RCC 7860 (cell line): ENCODE measurements at regions not wholly inside any gene's neighbourhood (a gene's known extent, or its start where the extent isn't known, plus 50 kb on each side); places are given as distances from the start of the nearest gene placed in this dataset.

Experiments used
- DNase-seq: peaks from one replicate; pipeline ENCODE4 v3.0.0-alpha.2; 2015; ENCODE audit warnings: low spot score
- FAIRE-seq: peaks from 2 replicates; lab custom pipeline; 2012; peaks lifted over from hg19 to GRCh38; lab: Jason Lieb, UNC

DNA sequence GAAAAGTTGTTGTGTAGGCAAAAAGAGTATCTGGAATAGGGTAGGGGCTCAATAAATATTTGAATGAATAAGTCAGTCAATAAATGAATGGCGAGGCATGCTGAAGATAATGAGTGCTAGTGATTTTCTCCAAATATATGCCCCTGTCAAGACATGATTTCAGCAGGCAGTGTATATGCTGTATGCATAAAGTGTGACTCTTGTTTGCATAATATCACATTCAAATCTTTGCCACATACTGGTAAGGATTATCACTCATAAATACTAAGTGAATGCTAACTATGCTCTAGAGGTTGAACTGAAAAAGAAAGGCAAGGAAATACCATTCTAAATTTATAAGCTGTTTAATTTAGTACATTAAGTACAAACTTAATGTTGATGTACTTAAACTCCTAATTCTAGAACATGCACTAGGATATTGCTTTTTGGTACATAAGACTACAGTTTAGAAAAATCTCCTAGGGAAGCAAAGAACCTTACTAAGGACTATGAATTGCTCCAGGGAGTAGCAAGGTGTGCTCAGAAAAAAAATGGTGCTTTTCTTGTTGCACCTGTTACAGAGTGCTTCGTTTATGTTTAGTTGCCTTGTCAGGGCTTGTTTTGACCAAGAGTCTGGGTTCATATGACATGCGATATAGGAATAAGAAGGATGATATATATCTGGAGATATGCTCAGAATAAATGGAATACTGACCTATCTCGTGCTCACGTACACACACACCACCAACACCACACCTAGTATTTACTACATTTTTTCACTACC lies 224.0 kb upstream of the TANK start:
- FAIRE-seq, result no peak
- no peak for DNase-seq

DNA sequence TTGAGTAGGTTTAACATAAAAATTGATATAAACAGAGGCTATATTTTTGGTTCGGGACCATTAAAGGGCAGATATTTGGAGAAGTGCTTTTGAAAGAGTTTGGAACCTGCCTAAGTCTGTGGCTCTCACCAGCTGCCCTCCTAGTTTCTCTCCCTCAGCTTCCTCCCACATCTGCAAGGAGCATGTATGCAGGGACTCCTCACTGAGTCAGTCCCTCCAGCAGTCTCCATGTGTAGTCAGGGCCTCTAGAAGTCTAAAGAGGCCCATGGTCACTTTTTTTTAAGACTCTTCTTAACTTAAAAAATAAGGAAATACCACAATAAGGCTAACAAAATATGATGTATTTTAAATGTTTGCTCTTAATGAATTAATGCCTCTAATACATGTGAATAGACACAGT lies 220.0 kb upstream of the TANK start:
- DNase-seq, result no peak
- no peak for FAIRE-seq

DNA sequence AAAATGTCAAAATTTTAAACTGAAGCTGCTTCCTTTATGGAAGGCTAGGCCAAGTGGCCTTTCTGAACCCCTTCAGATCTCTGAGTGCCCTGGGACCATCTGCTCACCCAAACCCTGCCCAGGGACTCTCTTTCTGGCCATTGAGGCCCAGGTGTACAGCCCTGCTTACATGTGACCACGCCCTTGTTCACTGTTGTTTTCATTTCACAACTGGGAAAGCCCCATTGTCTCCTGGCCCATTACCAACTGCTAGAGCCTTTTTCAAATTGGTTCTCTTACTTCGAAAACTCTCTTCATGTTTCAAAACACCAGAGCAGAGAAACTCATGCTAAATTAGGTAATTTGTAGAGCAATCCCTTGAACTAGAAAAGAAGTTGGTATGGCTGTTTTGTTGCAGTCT lies 219.5 kb upstream of the TANK start:
- FAIRE-seq (no peak), DNase-seq (no peak)

DNA sequence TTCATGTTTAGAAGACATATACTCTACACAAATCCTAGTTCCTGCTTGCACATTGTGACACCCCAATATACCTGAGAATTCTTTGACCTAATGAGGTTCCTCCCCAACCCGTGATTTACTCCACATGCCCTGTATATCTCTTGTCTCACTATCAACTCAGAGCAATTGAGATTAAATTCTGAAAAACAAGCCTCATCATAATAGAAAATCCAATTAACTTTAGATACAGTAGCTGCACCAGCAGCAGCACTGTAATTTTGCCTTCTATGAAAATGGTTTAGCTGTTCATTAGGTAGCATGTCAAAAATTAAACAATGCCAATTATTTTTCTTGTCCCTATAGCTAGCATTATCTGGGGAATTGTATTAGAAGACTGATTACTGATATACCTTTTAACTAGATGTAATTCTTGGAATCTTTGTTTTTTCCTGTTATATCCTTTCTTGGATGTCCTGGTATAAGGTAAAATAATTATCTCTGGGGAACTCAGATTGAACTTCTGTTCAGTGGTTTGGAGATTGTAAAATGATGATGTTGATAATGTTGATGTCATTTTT lies 218.9 kb upstream of the TANK start:
- FAIRE-seq (no peak), DNase-seq (no peak)

DNA sequence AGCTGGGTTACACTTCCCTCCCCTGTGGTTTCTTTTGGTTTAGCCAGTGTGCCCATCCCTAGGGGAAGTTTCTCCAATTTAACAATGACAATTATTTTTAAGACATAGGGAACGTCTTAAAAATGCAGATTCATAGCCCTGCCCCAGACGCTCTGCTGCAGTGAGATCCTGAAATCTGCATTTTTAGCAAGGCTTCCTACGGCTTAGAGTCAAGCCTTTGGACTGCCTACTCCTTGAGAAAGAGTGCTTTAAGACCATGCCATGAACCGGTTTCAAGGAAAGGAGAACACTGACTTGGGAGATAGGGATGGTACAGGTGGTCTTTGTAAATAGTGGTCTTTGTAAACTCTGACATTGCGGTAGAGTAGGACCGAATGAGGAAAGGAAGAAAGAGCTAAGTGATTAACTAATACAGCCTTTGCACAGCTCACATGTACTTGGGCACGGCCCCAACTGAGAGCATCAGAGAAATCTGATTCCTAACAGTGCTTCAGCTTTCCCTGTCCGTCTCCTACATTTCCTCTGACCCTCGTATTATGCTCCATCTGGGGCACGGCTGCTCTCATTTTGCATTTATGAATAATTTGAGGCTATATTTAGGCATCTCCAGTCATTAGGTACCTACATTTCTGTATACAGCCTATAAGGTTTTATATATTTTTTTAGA lies 217.6 kb upstream of the TANK start:
- no peak for DNase-seq
- FAIRE-seq, result no peak

DNA sequence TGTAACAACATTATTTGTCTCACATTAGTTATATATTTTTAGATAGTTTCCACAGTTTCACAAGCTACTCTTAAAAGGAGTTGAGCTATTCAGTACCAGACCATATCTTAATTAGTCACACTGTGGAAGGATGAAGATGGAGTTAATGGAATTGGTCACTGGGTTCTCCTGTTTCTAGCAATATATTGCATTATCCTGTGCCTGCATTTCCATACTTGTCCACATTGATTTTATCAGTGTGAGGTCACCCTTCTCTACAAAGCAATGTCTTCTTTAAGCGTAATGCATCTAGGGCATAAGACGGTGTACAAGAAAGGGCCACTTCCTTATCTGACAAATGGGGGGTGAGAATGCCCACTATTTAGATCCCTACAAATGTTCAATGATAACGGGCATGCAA lies 216.8 kb upstream of the TANK start:
- FAIRE-seq (no peak), DNase-seq (no peak)

DNA sequence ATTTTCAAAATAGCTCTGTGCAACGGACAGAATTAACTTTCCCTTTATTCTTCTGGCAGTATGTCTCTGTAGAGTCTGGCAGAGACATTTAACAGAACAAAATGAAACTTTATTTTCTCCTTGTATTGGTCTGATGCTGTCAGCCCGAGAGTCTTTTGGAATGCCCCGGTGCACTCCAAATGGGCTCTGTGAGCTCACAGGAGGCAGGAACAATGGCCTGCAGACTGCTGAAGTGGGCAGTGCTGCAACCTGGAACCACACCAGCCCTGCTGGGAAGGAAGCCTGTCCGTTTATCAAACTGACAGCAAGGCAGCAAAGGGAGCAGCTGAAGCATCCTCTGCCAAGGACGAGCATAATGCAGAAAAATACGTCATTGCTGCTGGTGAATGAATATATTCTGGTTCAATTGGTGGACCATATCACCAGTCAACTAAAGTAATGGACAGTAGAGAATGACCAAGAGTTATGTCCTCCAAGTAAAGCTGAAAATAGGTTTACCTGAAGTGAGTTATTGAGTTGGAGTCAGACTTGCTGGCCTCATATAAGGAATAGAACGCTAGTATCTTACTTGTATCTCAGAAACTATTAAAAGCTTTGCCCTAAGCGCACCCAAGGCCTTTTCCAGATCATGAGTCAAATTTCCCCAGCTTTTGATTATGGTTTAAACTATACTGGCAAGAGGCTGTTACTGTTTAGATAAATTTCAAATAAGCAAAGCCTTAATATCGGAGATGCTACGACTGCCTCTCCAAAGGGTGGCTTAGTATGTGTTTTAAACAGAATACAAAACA lies 207.6 kb upstream of the TANK start:
- FAIRE-seq (no peak), DNase-seq (no peak)

DNA sequence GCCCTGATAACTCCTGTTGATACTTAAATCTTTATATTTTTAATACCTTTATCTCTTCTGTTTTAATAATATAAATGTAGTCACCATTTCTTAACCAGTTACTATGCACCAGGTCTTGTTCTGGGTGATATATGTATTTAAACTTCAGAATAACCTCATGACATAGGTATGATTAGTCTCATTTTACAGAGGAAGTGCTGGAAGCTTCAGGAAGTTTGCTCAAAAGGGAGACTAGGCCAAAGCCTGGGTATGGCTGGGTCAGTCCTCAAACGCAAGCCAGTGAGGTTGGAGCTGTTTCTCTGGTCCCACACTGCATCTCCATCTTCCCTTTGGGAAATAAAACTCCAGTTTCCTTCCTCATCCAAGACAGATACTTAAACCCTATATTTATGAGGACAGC lies 204.7 kb upstream of the TANK start:
- no peak for FAIRE-seq
- no peak for DNase-seq

DNA sequence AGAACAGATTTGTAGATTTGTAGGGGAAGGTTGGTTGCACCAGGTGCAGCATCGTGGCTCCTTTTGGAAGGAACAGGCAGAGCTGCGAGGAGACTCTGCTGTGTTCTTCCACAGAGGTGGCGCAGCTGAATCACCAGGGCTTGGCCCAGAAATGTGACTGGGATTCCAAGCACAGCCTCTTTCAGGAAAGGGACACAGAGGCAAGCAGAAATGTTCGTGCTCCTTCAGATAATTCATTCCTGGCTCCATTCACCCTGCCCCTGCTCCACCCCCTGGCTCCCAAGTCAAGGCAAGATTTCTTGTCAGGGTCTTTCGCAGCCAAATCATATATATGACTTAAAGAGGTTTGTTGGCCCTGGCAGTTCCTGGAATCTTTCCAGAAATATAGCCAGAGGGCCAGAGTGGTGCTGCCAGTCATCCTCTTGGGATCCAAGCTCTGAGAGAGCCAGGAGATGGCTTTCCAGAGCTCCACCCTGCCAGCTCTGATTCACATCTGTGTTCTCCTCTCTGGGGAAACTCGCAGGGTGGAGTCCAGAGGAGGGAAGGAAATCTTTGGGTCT lies 203.9 kb upstream of the TANK start:
- FAIRE-seq (no peak), DNase-seq (no peak)

DNA sequence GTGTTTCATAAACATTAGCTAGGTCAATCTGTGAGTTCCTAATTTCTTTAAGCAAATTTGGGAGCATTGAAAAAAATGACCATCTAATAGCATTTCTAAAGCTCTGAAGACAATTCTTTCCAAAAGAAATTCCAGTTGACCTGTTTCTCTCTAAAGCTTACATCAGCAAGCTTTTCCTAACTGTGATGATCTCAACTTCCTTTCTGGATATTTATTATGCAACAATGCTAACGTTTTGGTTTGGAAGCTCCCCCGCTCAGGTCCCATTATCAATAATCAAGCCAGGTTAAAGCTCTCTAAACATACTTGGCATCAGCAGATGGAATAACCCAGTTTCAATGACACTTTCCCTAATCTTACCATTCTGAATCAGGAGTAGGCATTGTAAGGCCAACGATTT lies 196.3 kb upstream of the TANK start:
- FAIRE-seq (no peak), DNase-seq (no peak)

DNA sequence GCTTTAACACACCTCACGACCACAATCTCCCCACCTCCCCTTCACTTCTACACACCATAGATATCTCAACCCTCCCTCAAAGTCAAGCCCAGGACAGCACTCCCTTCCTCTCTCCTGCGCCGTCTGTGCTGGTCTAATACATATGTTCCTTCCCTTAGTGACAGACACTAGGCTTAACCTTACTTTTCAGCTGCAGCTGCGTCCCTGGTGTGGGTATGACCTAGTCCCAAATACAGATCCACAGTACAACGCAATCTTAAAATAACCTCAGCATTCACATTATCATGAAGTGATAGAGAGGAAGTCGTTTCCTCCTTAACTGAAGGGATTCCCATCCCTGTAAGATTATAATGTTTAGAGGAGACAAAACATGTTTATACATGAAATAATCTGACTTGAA lies 192.7 kb upstream of the TANK start:
- no peak for DNase-seq
- no peak for FAIRE-seq

DNA sequence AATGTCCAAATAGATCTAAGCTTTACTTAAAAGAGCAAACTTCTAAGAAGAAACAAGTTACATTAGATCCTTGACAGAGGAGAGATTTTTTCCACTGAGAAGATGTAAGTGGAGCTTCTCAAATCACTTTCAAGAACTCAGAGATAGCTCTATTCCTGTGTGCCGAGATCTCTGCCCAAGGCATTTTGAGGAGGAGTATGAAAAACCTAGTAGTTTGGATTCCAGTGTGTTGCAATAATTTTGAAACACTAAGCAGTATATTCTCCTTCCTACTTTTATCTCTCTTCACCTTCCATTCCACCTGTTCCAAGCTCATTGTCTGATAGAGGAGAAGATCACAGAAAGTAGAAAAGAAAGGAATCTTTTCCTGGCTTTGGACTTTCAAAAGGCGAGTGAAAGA lies 192.0 kb upstream of the TANK start:
- no peak for DNase-seq
- FAIRE-seq, result no peak

DNA sequence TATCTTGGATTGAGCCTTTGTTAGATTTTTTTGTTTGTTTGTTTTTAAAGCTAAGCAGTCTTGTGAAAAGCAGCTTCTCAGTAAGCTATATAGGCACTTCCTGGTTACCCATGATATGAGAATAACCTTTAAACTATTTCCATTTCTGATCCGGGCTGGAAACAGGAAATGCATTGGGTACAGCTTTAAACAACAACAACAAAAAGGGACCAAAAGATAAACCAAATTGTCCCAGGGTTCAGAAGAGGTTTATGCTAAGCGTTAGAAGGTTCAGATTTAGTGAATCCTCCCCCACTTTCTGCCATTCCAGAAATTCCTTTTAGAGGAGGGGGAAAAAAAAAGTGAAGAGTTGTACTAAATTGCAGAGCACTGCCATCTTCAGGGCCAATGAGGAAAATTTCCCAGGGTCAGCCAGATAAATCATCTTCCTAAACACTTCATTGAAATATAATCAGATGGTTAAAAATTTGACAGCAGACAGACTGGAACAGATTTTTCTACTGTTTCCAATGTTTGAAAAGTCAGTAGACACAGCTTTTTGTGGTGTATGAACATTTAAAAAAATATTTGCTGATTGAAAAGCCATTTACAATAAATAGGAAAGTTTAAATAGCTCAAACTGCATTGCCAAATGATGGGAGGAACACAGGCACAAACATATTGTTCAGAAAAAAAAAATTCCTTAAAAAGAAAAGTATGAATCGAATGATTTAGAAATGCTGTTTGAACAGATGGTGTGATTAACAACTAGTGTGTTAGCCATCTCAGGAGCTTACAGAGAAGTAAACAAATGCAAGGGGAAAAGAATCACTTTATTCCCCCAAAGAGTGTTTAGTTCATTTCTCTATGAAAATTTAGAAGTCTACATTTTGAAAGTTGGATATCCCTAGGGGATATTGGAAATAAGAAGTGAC lies 189.9 kb upstream of the TANK start:
- DNase-seq, result peak; percentile 66
- FAIRE-seq, result peak; percentile 73

DNA sequence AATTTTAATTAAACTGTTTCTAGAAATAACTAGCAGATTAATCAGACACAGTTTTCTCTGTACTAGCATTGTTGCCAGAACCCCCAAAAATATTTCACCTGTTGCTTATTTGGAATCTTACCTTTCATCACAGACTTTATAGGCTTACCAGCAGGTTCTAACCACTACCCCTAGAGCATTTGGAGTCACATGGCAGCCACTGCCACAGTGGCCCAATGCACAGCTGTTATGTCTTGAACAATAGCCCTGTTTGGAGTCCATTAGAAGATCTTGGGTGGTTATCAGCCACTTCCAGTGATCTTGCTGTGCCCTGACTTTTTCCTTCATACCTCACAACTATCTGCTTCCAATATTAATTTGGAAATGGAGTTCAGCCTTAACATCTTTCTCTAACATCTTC lies 186.2 kb upstream of the TANK start:
- no peak for DNase-seq
- FAIRE-seq, result no peak

DNA sequence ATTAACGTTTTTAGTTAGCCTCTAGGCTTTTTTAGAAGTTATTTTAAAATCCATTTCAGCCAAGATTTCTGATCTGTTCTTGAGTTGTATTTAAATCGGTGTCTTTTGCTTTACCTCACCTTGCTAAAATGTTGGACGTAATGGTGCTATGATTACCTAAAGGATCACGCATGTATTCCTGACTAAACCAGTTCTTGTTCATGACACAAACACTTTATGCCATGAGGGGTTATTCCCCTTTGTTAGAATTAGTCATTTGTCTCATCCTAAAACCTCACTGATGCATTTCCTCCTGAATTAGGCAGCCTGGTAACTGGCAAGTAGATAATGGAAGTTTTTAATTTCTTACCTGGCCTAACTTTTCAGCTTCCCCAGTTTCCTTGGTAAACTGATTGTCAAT lies 185.4 kb upstream of the TANK start:
- FAIRE-seq (no peak), DNase-seq (no peak)

DNA sequence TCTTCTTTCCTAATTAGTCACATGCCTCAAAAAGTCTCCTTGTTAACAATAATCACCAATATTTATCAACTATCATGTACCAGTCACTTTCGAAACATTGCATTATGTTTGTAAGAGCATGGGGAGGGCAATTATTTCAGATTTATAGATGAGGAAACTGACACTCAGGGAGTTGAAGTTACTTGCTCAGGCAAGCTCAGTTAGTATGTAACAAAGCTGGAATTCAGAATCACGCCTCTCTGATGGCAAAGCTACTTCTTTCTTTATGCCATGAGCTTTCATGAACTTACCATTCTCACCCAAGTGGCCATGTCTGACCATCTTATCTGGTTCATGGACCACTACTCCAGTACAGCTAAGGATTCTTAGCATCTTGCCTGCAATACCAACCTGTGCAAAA lies 183.4 kb upstream of the TANK start:
- DNase-seq (no peak), FAIRE-seq (no peak)

DNA sequence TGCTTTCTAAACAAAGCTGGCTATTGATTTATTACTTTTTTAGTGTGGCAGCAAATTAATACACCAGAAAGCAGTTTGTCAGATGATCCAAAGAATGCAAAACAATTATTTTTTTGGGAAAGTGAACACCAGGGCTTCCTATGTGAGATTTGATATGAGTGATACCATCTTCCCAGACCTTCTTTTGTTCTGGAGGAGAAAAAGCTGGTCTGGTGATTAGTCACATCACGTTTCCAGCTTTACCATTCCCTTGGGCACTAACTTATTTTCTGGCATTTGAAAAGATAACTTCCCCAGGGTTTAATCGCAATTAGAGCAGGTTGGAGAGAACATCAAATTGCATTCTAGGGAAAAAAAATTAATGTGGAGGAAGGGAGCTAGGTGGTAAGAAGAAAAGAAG lies 182.9 kb upstream of the TANK start:
- FAIRE-seq, result no peak
- no peak for DNase-seq

DNA sequence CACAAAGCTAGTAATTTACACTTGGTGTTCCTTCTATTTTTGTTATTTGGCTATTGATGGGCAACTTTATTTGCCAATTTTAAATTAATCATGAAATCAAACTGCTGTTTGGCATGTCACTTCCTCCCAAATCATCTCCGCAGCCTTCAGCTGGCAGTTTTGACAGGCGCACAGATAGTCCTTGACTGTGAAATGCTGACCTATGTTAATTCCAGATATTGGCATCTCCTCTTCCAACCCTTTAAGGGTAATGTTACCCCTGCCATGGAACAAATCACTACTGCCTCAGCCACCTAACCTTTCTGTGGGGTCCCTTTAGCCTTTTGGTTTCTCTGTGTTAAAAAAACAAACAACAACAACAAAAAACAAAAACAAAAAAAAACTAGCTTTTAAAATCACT lies 182.4 kb upstream of the TANK start:
- FAIRE-seq (no peak), DNase-seq (no peak)

DNA sequence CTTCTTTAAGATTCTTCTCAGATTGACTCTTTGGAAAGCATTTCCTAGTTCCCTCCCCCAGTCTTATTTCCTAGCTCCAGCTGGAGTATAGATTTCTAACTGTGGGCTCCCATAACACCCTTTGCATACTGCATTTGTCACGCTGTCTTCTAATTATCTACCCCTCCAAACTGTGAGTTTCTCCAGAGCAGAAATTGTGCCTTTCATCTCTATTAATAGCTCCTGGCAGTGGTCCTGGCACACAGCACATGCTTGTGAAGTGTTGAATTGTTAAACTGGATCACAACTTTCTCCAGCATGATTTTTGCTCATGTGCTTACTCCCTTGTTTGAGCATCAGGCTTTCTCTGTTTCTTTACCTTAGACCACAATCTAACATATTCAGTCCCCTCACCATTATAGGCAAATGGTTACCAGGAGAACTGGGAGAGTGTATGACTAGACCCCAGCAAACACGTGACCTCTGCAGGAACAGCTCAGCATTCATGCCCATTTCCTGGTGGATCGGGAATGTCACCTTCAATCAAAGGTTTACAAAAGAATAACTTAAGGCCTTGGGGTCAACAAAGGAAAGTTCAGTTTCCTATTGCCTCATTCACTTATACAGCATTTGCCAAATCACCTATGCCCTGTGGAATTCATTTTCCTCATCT lies 175.7 kb upstream of the TANK start:
- DNase-seq, result no peak
- no peak for FAIRE-seq

DNA sequence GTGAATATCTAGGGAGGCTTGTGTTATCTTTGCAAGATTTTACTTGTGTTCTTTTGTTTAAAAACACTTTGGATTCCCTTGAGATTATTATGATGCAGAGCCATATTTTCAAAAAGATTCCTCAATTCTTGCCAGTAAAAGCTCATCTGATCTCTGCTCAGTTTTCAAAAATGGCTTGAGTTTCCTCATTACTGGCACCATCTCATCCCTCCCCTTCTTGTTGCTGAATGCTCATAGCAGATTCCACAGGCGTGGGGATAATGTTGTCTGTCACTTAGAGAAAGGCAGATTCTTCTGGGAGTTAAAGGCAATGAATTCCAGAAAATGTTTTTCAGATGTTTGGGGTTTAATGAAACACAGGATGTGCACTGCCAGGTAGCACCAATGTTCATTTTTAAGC lies 170.4 kb upstream of the TANK start:
- FAIRE-seq (no peak), DNase-seq (no peak)
